Stimulated activated naive CD8-positive, alpha-beta T cell treated with anti-CD3 and anti-CD28 coated beads, Interleukin-15, amount 100 ng/mL, for 72 hours (primary cell): ENCODE measurements at regions not wholly inside any gene's neighbourhood (a gene's known extent, or its start where the extent isn't known, plus 50 kb on each side); places are given as distances from the start of the nearest gene placed in this dataset.

ENCODE experiments used
- ATAC-seq: fragments of 150-1000 bp; cut with Tn5 transposase; 2 replicates; pipeline ENCODE4 v1.10.0; 2021; ENCODE audit warnings: mild to moderate bottlenecking, moderate library complexity
- DNase-seq, 2 donors: peaks; one replicate each; pipeline ENCODE4 v3.0.0; 2021 to 2022
- H3K27ac Mint-ChIP-seq, 2 donors: one replicate each; pipeline ENCODE4 v1.8.0; 2022; ENCODE audit warnings: mild to moderate bottlenecking in 2 of 2, mixed read lengths in 2 of 2, moderate library complexity in 2 of 2
- H3K27me3 Mint-ChIP-seq: one replicate; pipeline ENCODE4 v1.8.0; 2022; ENCODE audit warnings: mixed read lengths
- H3K4me1 Mint-ChIP-seq: one replicate; pipeline ENCODE4 v1.8.0; 2022; ENCODE audit warnings: mild to moderate bottlenecking, mixed read lengths
- H3K4me3 Mint-ChIP-seq, 2 donors: one replicate each; pipeline ENCODE4 v1.8.0; 2022; ENCODE audit warnings: mild to moderate bottlenecking in 2 of 2, mixed read lengths in 2 of 2, moderate library complexity in 1 of 2
- H3K9me3 Mint-ChIP-seq, 2 donors: one replicate each; pipeline ENCODE4 v1.8.0; 2022; ENCODE audit warnings: mixed read lengths in 2 of 2

GRCh38 chr1:82565146-82565545 is 764.4 kb downstream of the ADGRL2 start:
- no peak for DNase-seq
- ATAC-seq, result no peak

GRCh38 chr1:82564333-82564732 is 763.6 kb downstream of the ADGRL2 start:
- no peaks in the 10 kb centered on the region for H3K4me1 Mint-ChIP-seq
- no peaks in the 10 kb centered on the region for H3K9me3 Mint-ChIP-seq
- no peak for DNase-seq
- no peak for ATAC-seq
- H3K27ac Mint-ChIP-seq, result no peak overlapping the region
- H3K27me3 Mint-ChIP-seq, result no peaks in the 10 kb centered on the region
- no peak overlapping the region for H3K4me3 Mint-ChIP-seq

More at GRCh38 chr1:82565146-82565545, 764.4 kb downstream of the ADGRL2 start:
- Mint-ChIP-seq H3K27ac (no peak overlapping the region), H3K9me3 (no peaks in the 10 kb centered on the region), H3K4me1 (no peaks in the 10 kb centered on the region), H3K4me3 (no peak overlapping the region), H3K27me3 (no peaks in the 10 kb centered on the region)

GRCh38 chr1:82562448-82562847 is 761.7 kb downstream of the ADGRL2 start:
- H3K4me3 Mint-ChIP-seq, result no peak overlapping the region

GRCh38 chr1:82560566-82560965 is 759.8 kb downstream of the ADGRL2 start:
- H3K4me3 Mint-ChIP-seq, result no peak overlapping the region
- no peak for DNase-seq
- H3K27me3 Mint-ChIP-seq, result no peaks in the 10 kb centered on the region

More at GRCh38 chr1:82562448-82562847, 761.7 kb downstream of the ADGRL2 start:
- Mint-ChIP-seq H3K27ac (no peak overlapping the region), H3K27me3 (no peaks in the 10 kb centered on the region), H3K9me3 (no peaks in the 10 kb centered on the region), H3K4me1 (no peaks in the 10 kb centered on the region)
- DNase-seq, result no peak
- ATAC-seq, result no peak

GRCh38 chr1:82555501-82555900 is 754.8 kb downstream of the ADGRL2 start:
- Mint-ChIP-seq H3K27me3 (no peaks in the 10 kb centered on the region), H3K27ac (no peak overlapping the region), H3K9me3 (no peaks in the 10 kb centered on the region), H3K4me1 (no peaks in the 10 kb centered on the region), H3K4me3 (no peak overlapping the region)
- no peak for ATAC-seq
- DNase-seq, result no peak

More at GRCh38 chr1:82560566-82560965, 759.8 kb downstream of the ADGRL2 start:
- Mint-ChIP-seq H3K27ac (no peak overlapping the region), H3K4me1 (no peaks in the 10 kb centered on the region), H3K9me3 (no peaks in the 10 kb centered on the region)
- ATAC-seq, result no peak

- H3K27me3 Mint-ChIP-seq, result no peaks in the 10 kb centered on the region
- no peak overlapping the region for H3K4me3 Mint-ChIP-seq
- H3K9me3 Mint-ChIP-seq, result peaks cover 0 to 5% of the 10 kb centered on the region in 2 donors
- ATAC-seq (no peak), DNase-seq (no peak)
- H3K27ac Mint-ChIP-seq, result no peak overlapping the region
- H3K4me1 Mint-ChIP-seq, result no peaks in the 10 kb centered on the region
These were observed 749.1 kb downstream of the ADGRL2 start for GRCh38 chr1:82549841-82550240.

- no peaks in the 10 kb centered on the region for H3K4me1 Mint-ChIP-seq
- no peak overlapping the region for H3K4me3 Mint-ChIP-seq
- peaks cover 6 to 16% of the 10 kb centered on the region in 2 donors for H3K9me3 Mint-ChIP-seq
- DNase-seq (no peak), ATAC-seq (no peak)
- H3K27me3 Mint-ChIP-seq, result no peaks in the 10 kb centered on the region
- no peak overlapping the region for H3K27ac Mint-ChIP-seq
These were observed 742.0 kb downstream of the ADGRL2 start for GRCh38 chr1:82542766-82543165.

- DNase-seq (no peak), ATAC-seq (no peak)
- Mint-ChIP-seq H3K9me3 (peaks cover 6 to 16% of the 10 kb centered on the region in 2 donors), H3K27ac (no peak overlapping the region), H3K4me1 (no peaks in the 10 kb centered on the region), H3K27me3 (no peaks in the 10 kb centered on the region), H3K4me3 (no peak overlapping the region)
These were observed 741.4 kb downstream of the ADGRL2 start for GRCh38 chr1:82542141-82542540.

GRCh38 chr1:82540006-82540405 is 739.3 kb downstream of the ADGRL2 start:
- Mint-ChIP-seq H3K4me1 (no peaks in the 10 kb centered on the region), H3K27ac (no peak overlapping the region), H3K27me3 (no peaks in the 10 kb centered on the region), H3K9me3 (peaks cover 6 to 16% of the 10 kb centered on the region in 2 donors), H3K4me3 (no peak overlapping the region)
- DNase-seq (no peak), ATAC-seq (no peak)

- no peak for ATAC-seq
- Mint-ChIP-seq H3K27me3 (no peaks in the 10 kb centered on the region), H3K4me3 (no peak overlapping the region), H3K4me1 (no peaks in the 10 kb centered on the region), H3K27ac (no peak overlapping the region), H3K9me3 (peaks cover 6 to 16% of the 10 kb centered on the region in 2 donors)
- no peak for DNase-seq
These were observed 738.1 kb downstream of the ADGRL2 start for GRCh38 chr1:82538876-82539275.

- H3K27ac Mint-ChIP-seq, result no peak overlapping the region
- ATAC-seq (no peak), DNase-seq (no peak)
- no peak overlapping the region for H3K4me3 Mint-ChIP-seq
- peaks cover 5 to 9% of the 10 kb centered on the region in 2 donors for H3K9me3 Mint-ChIP-seq
- no peaks in the 10 kb centered on the region for H3K27me3 Mint-ChIP-seq
- H3K4me1 Mint-ChIP-seq, result no peaks in the 10 kb centered on the region
These were observed 734.3 kb downstream of the ADGRL2 start for GRCh38 chr1:82534996-82535395.

- Mint-ChIP-seq H3K9me3 (peaks cover 1 to 4% of the 10 kb centered on the region in 2 donors), H3K27me3 (no peaks in the 10 kb centered on the region), H3K27ac (no peak overlapping the region), H3K4me3 (no peak overlapping the region), H3K4me1 (no peaks in the 10 kb centered on the region)
- no peak for DNase-seq
- no peak for ATAC-seq
These were observed 724.6 kb downstream of the ADGRL2 start for GRCh38 chr1:82525378-82525777.

- no peak for DNase-seq
- no peaks in the 10 kb centered on the region for H3K9me3 Mint-ChIP-seq
These were observed 719.9 kb downstream of the ADGRL2 start for GRCh38 chr1:82520611-82521010.

GRCh38 chr1:82517586-82517985 is 716.9 kb downstream of the ADGRL2 start:
- no peaks in the 10 kb centered on the region for H3K9me3 Mint-ChIP-seq
- no peak overlapping the region for H3K4me3 Mint-ChIP-seq
- no peaks in the 10 kb centered on the region for H3K4me1 Mint-ChIP-seq
- no peak for ATAC-seq
- DNase-seq, result no peak
- H3K27me3 Mint-ChIP-seq, result no peaks in the 10 kb centered on the region
- no peak overlapping the region for H3K27ac Mint-ChIP-seq

More at GRCh38 chr1:82520611-82521010, 719.9 kb downstream of the ADGRL2 start:
- no peaks in the 10 kb centered on the region for H3K27me3 Mint-ChIP-seq
- ATAC-seq, result no peak
- no peak overlapping the region for H3K4me3 Mint-ChIP-seq
- H3K27ac Mint-ChIP-seq, result no peak overlapping the region
- H3K4me1 Mint-ChIP-seq, result no peaks in the 10 kb centered on the region

GRCh38 chr1:82515650-82516049 is 714.9 kb downstream of the ADGRL2 start:
- Mint-ChIP-seq H3K4me1 (no peaks in the 10 kb centered on the region), H3K9me3 (no peaks in the 10 kb centered on the region), H3K27ac (no peak overlapping the region), H3K4me3 (no peak overlapping the region), H3K27me3 (no peaks in the 10 kb centered on the region)
- ATAC-seq (no peak), DNase-seq (no peak)

GRCh38 chr1:82511441-82511840 is 710.7 kb downstream of the ADGRL2 start:
- DNase-seq (no peak), ATAC-seq (no peak)
- H3K9me3 Mint-ChIP-seq, result no peaks in the 10 kb centered on the region
- H3K4me1 Mint-ChIP-seq, result no peaks in the 10 kb centered on the region
- no peak overlapping the region for H3K4me3 Mint-ChIP-seq
- no peaks in the 10 kb centered on the region for H3K27me3 Mint-ChIP-seq
- H3K27ac Mint-ChIP-seq, result no peak overlapping the region

- Mint-ChIP-seq H3K9me3 (no peaks in the 10 kb centered on the region), H3K4me3 (no peak overlapping the region), H3K4me1 (no peaks in the 10 kb centered on the region), H3K27ac (no peak overlapping the region), H3K27me3 (no peaks in the 10 kb centered on the region)
- ATAC-seq, result no peak
- DNase-seq, result no peak
These were observed 709.7 kb downstream of the ADGRL2 start for GRCh38 chr1:82510431-82510830.
